GM12874 (cell line): ENCODE measurements at regions not wholly inside any gene's neighbourhood (a gene's known extent, or its start where the extent isn't known, plus 50 kb on each side); places are given as distances from the start of the nearest gene placed in this dataset.

ENCODE experiments used
- CTCF ChIP-seq: IDR thresholded peaks from 2 replicates; pipeline ENCODE4 v1.5.1; 2011; ENCODE audit warnings: low read depth, mild to moderate bottlenecking, control low read depth, low read length, moderate library complexity; ENCODE audit not compliant: insufficient read depth

- no peak for TF ChIP-seq CTCF
Observed at GRCh38 chr1:58978096-58978495, 194.2 kb upstream of the JUN start.

GRCh38 chr1:58979086-58979485, 195.2 kb upstream of the JUN start:
- no peak for TF ChIP-seq CTCF

- TF ChIP-seq CTCF = no peak
Observed at GRCh38 chr1:58979677-58980076, 195.8 kb upstream of the JUN start.

GRCh38 chr1:58981392-58981791, 197.5 kb upstream of the JUN start:
- no peak for TF ChIP-seq CTCF

- TF ChIP-seq CTCF = no peak
Observed at GRCh38 chr1:58982259-58982998, 198.6 kb upstream of the JUN start.

GRCh38 chr1:58983162-58983561, 199.3 kb upstream of the JUN start:
- TF ChIP-seq CTCF = no peak

GRCh38 chr1:58983633-58984245, 199.9 kb upstream of the JUN start:
- no peak for TF ChIP-seq CTCF
